ENCODE measurements at regions not wholly inside any gene's neighbourhood (a gene's known extent, or its start where the extent isn't known, plus 50 kb on each side); places are given as distances from the start of the nearest gene placed in this dataset.
"Not testable (repeated sequence)": the region's sequence is repeated elsewhere in the genome, so short reads cannot be mapped to it uniquely, and the experiment has no call there.

- DNase-seq (ENCODE audit: low read depth in 3 of 3, low spot score in 2 of 3): no peak
Measured at GRCh38 chr6:170068496-170068895, 222.4 kb downstream of the DLL1 start.

- DNase-seq (ENCODE audit: low read depth in 3 of 3, low spot score in 2 of 3): no peak
Measured at GRCh38 chr6:170067923-170068360, 222.9 kb downstream of the DLL1 start.

- no peak for DNase-seq (ENCODE audit: low read depth in 3 of 3, low spot score in 2 of 3)
Measured at GRCh38 chr6:170067181-170067641, 223.7 kb downstream of the DLL1 start.

GRCh38 chr6:170066679-170067078 lies 224.2 kb downstream of the DLL1 start:
- no peak for DNase-seq (ENCODE audit: low read depth in 3 of 3, low spot score in 2 of 3)

GRCh38 chr6:170063851-170064602 lies 226.9 kb downstream of the DLL1 start:
- no peak for DNase-seq (ENCODE audit: low read depth in 3 of 3, low spot score in 2 of 3)

- no peak for DNase-seq (ENCODE audit: low read depth in 3 of 3, low spot score in 2 of 3)
Measured at GRCh38 chr6:170063431-170063830, 227.4 kb downstream of the DLL1 start.

GRCh38 chr6:170062915-170063241 lies 228.0 kb downstream of the DLL1 start:
- DNase-seq (ENCODE audit: low read depth in 3 of 3, low spot score in 2 of 3): no peak

GRCh38 chr6:170062209-170062914 lies 228.5 kb downstream of the DLL1 start:
- no peak for DNase-seq (ENCODE audit: low read depth in 3 of 3, low spot score in 2 of 3)

- DNase-seq (ENCODE audit: low read depth in 3 of 3, low spot score in 2 of 3): no peak
Measured at GRCh38 chr6:170058878-170059485, 231.9 kb downstream of the DLL1 start.

- DNase-seq (ENCODE audit: low read depth in 3 of 3, low spot score in 2 of 3): no peak
Measured at GRCh38 chr6:170057961-170058877, 232.7 kb downstream of the DLL1 start.

- no peak for DNase-seq (ENCODE audit: low read depth in 3 of 3, low spot score in 2 of 3)
Measured at GRCh38 chr6:170057034-170057734, 233.7 kb downstream of the DLL1 start.

GRCh38 chr6:170056278-170056711 lies 234.6 kb downstream of the DLL1 start:
- DNase-seq (ENCODE audit: low read depth in 3 of 3, low spot score in 2 of 3): no peak

- DNase-seq (ENCODE audit: low read depth in 3 of 3, low spot score in 2 of 3): not testable (repeated sequence)
Measured at GRCh38 chr6:170055797-170056196, 235.1 kb downstream of the DLL1 start.

- no peak for DNase-seq (ENCODE audit: low read depth in 3 of 3, low spot score in 2 of 3)
Measured at GRCh38 chr6:170053966-170054661, 236.8 kb downstream of the DLL1 start.

- no peak for DNase-seq (ENCODE audit: low read depth in 3 of 3, low spot score in 2 of 3)
Measured at GRCh38 chr6:170052991-170053821, 237.7 kb downstream of the DLL1 start.

GRCh38 chr6:170051229-170052172 lies 239.4 kb downstream of the DLL1 start:
- no peak for DNase-seq (ENCODE audit: low read depth in 3 of 3, low spot score in 2 of 3)

- DNase-seq (ENCODE audit: low read depth in 3 of 3, low spot score in 2 of 3): no peak
Measured at GRCh38 chr6:170050591-170051041, 240.3 kb downstream of the DLL1 start.
